HUES64 (cell line): ENCODE measurements at regions not wholly inside any gene's neighbourhood (a gene's known extent, or its start where the extent isn't known, plus 50 kb on each side); places are given as distances from the start of the nearest gene placed in this dataset.

Source experiments
- H3K27ac ChIP-seq: 2 replicates; pipeline ENCODE4 v1.7.0; 2013; ENCODE audit warnings: low read depth, low read length, inconsistent platforms
- H3K27me3 ChIP-seq: 2 replicates; pipeline ENCODE4 v1.6.1; 2013; ENCODE audit warnings: mild to moderate bottlenecking, low read length; ENCODE audit not compliant: insufficient read depth
- H3K36me3 ChIP-seq: 2 replicates; pipeline ENCODE4 v1.6.1; 2013; ENCODE audit warnings: mild to moderate bottlenecking, low read length; ENCODE audit not compliant: insufficient read depth
- H3K4me1 ChIP-seq: 2 replicates; pipeline ENCODE4 v1.6.1; 2013; ENCODE audit warnings: mild to moderate bottlenecking, low read length, moderate library complexity; ENCODE audit not compliant: insufficient read depth
- H3K4me3 ChIP-seq: 2 replicates; pipeline ENCODE4 v1.5.1; 2013; ENCODE audit warnings: mild to moderate bottlenecking, low read length, moderate library complexity
- H3K9ac ChIP-seq: 2 replicates; pipeline ENCODE4 v1.6.1; 2013; ENCODE audit warnings: mild to moderate bottlenecking, low read depth, low read length
- H3K9me3 ChIP-seq: 2 replicates; pipeline ENCODE4 v1.6.1; 2013; ENCODE audit warnings: low read depth, low read length; ENCODE audit not compliant: insufficient read depth
- WGBS: fragments of 150-250, 120-280 bp; methylation state at CpG from one replicate; pipeline ENCODE4 v1.1.7; 2013; ENCODE audit warnings: missing lambda C conversion rate; 5-methylcytosine and 5-hydroxymethylcytosine counted together

DNA sequence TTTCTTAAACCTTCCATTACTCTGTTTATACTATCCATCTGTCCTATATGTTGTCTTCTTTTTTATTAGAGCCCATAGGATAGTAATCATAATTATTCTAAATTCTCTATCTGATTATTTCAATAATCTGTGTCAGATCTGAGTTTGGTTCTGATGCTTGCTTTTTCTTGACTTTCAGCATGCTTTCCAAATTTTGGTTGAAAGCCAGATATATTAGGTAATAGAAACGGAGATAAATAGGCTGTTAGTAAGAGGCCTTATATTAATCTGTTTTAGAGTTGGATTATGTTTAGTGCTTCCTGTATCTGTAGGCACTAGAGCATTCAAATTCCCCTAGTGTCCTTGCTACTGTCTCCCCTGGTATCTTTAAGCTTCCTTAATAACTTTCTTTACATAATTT lies 939.9 kb upstream of the GHITM start:
- 97% methylated on average over 1 of the region's 1 CpG for WGBS
- Histone ChIP-seq H3K36me3 (no peaks in the 10 kb centered on the region), H3K9me3 (no peaks in the 10 kb centered on the region; the same call in 1 of the 2 replicates)

DNA sequence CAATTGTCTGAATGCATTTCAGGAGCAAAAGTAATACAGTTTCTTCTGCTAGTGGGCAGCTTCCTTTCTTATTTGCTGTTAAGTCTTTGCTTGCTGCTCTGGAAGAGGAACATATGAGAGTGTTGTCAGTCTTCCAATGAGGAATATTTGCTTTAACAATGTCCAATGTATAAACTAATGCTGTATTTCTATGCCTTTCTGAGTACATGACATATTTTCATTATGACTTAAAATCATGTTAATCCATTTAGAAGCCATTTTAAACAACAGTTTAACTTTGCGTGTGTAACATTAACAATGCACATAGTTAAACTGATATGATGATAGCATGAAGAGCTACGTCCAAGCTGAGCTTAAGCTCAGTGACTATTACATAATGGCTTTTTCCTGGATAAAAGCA lies 933.4 kb upstream of the GHITM start:
- Histone ChIP-seq H3K4me3 (no peak overlapping the region), H3K4me1 (peaks cover 16% of the 10 kb centered on the region), H3K9ac (no peak overlapping the region), H3K27ac (no peak overlapping the region), H3K27me3 (no peaks in the 10 kb centered on the region), H3K36me3 (no peaks in the 10 kb centered on the region), H3K9me3 (no peaks in the 10 kb centered on the region; the same call in 1 of the 2 replicates)
- 100% methylated on average over 1 of the region's 2 CpGs for WGBS

More for the DNA sequence above, 939.9 kb upstream of the GHITM start:
- Histone ChIP-seq H3K4me3 (no peak overlapping the region), H3K27me3 (no peaks in the 10 kb centered on the region), H3K4me1 (no peaks in the 10 kb centered on the region), H3K27ac (no peak overlapping the region), H3K9ac (no peak overlapping the region)

DNA sequence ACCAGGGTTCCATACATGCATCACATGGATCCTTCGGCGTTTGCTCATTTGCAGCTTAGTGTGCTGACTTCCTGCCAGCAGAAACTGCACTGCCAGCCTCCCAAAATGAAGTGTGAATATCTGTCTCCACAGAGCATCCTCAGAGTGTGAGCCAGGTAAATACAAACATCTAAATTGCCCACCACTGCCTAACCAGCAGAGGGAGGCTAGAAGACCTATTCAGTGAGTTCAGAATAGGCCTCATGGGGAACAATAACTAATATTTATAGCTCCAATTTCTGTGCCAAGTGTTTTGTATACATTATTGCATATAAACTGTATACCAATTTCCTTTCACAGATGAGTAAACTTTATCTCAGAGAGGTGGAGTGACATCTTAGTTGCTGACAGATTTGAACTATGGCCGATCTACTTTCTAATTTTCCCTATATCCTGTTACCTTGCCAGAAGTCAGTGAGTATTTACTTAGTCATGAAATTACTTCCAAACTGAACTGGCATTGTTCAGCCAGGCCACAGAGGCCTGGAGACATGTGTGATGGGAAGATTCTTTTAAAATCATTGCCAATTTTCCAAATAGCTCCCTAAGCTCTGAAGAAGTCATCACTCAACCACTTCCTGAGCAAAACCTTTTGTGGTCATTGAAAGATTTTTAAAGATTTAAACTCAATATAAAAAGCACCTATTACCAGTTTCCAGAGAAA lies 926.5 kb upstream of the GHITM start:
- Histone ChIP-seq H3K9ac (no peak overlapping the region), H3K4me1 (peaks cover 26% of the 10 kb centered on the region), H3K27me3 (no peaks in the 10 kb centered on the region), H3K4me3 (no peak overlapping the region), H3K27ac (no peak overlapping the region), H3K9me3 (no peaks in the 10 kb centered on the region), H3K36me3 (no peaks in the 10 kb centered on the region)
- 96% methylated on average over 3 of the region's 3 CpGs for WGBS

DNA sequence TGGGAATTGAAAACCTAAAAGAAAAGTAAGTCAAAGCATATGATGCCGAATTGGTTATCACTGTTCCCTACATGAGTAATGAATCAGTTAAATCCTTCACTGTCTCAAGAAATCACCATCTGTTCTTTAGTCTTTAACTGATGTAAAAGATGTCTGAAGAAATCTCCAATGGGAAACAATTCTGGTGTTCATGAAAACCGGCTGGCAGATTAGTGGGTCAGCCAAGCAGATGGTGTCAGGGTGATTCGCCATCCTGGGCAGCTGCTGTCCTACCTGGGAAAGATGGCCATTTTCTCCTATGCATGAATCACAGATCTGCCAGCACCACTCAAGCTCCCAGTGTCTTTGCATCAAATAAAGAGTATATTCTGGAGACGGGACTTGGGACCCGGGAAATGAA lies 925.2 kb upstream of the GHITM start:
- Histone ChIP-seq H3K4me1 (peaks cover 26% of the 10 kb centered on the region), H3K9ac (no peak overlapping the region), H3K4me3 (no peak overlapping the region), H3K27me3 (no peaks in the 10 kb centered on the region), H3K36me3 (no peaks in the 10 kb centered on the region), H3K27ac (no peak overlapping the region), H3K9me3 (no peaks in the 10 kb centered on the region)
- WGBS: 96% methylated on average over 5 of the region's 5 CpGs

DNA sequence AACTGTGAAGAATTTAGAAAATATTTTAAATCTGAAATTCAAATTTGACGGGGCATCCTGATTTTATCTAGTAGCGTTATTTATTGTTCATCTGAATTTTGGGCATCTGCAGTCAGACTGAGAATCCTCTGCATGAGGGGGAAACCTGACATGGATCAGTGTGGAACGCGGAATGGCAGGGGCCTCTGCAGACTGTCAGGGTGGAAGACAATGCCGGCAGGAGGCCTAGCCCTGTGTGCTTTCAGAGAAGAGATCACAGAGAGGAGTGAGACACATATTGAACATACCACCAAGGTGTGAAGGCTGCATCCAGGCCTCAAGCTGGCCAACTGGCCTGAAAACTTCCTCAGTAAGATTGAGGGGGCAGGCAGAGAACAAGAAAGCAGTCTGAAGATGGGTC lies 921.1 kb upstream of the GHITM start:
- no peak overlapping the region for H3K4me3 ChIP-seq
- H3K9me3 ChIP-seq: no peaks in the 10 kb centered on the region
- no peaks in the 10 kb centered on the region for H3K4me1 ChIP-seq
- WGBS: 81% methylated on average over 5 of the region's 5 CpGs
- H3K36me3 ChIP-seq: no peaks in the 10 kb centered on the region
- H3K9ac ChIP-seq: no peak overlapping the region
- H3K27ac ChIP-seq: no peak overlapping the region
- no peaks in the 10 kb centered on the region for H3K27me3 ChIP-seq

DNA sequence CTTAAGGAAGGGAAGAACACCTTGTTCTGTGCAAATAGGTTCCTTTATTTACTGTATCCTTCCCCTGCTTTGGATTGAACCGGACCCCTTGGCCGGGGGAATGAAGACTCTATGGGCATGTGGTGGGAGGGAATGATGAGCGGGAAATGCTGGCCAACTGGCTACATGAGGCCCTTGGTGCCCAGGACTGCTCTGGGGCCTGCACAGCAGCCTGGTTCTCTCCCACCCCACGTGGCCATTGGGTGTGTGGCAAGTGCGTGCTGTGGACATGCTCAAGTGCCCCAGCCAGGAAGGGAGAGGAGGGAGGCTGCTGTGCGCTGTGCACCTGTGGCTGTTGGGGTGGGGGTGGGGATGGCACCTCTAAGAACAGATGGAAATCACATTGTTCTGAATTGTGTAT lies 917.0 kb upstream of the GHITM start:
- H3K9ac ChIP-seq: no peak overlapping the region
- no peaks in the 10 kb centered on the region for H3K36me3 ChIP-seq
- no peak overlapping the region for H3K4me3 ChIP-seq
- no peak overlapping the region for H3K27ac ChIP-seq
- H3K9me3 ChIP-seq: no peaks in the 10 kb centered on the region
- WGBS: 95% methylated on average over 6 of the region's 6 CpGs
- no peaks in the 10 kb centered on the region for H3K27me3 ChIP-seq
- no peaks in the 10 kb centered on the region for H3K4me1 ChIP-seq

DNA sequence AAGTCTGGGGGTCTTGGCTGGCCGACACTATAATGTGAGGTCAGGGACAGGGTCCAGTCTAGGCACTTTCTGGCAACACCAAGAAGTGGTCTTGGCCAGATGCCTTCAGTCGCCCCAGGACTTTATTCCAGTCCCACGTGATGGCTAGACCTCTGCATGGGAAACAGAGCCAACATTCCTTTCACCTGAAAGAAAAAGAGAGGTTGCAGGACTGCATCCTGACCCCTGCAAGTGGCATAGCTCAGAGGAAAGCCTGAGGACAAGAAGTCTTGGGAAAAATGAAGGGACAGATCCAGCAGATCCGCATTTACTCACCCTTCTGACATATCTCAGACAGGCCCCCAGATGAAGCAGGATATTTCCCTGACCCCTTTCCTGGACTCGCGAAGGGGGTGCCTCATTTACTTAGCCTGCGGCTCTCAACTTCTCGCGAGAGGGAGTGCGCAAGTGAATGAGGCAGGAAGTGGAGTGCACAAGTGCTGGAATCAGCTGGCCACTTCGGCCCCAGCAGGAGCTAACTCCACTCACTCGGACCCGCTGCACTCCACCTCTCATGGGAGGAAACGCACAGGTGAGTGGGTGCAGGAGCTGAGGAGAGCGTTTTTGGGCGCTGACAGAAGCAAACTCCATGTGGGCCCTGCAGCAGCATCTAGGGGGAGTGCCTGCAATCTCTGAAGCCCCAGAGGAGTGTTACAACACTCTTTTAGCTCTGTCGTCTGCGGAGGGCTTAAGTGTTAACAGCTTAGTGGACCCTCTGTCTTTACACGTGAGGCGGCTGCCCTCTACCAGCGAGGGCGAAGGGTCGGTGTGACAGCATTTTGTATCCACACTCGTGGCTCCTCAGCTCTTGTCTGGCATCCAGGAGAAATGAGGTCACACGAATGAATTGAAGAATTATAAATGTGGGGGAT lies 916.2 kb upstream of the GHITM start:
- H3K9ac ChIP-seq: no peak overlapping the region

DNA sequence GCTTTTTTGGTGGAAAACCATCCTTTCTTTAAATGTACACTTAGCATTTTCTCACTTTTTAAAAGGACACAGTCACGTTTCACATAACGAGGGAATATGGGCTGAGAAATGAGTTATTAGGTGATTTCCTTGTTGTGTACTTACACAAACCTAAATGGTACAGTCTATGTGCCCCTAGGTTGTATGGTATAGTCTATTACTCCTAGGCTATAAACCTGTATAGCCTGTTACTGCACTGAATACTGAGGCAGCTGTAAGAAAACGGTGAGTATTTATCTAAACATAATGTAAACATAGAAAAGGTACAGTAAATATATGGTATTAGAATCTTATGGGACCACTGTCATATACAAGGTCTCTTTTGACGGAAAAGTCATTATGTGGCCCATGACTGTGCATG lies 913.5 kb upstream of the GHITM start:
- Histone ChIP-seq H3K4me1 (no peaks in the 10 kb centered on the region), H3K36me3 (no peaks in the 10 kb centered on the region), H3K9me3 (no peaks in the 10 kb centered on the region), H3K4me3 (no peak overlapping the region), H3K27me3 (no peaks in the 10 kb centered on the region), H3K27ac (no peak overlapping the region), H3K9ac (no peak overlapping the region)
- 90% methylated on average over 2 of the region's 4 CpGs for WGBS

More for the DNA sequence above, 916.2 kb upstream of the GHITM start:
- H3K36me3 ChIP-seq: no peaks in the 10 kb centered on the region
- H3K9me3 ChIP-seq: no peaks in the 10 kb centered on the region
- H3K4me3 ChIP-seq: no peak overlapping the region
- H3K27me3 ChIP-seq: no peaks in the 10 kb centered on the region
- 89% methylated on average over 25 of the region's 25 CpGs for WGBS
- no peak overlapping the region for H3K27ac ChIP-seq
- no peaks in the 10 kb centered on the region for H3K4me1 ChIP-seq

DNA sequence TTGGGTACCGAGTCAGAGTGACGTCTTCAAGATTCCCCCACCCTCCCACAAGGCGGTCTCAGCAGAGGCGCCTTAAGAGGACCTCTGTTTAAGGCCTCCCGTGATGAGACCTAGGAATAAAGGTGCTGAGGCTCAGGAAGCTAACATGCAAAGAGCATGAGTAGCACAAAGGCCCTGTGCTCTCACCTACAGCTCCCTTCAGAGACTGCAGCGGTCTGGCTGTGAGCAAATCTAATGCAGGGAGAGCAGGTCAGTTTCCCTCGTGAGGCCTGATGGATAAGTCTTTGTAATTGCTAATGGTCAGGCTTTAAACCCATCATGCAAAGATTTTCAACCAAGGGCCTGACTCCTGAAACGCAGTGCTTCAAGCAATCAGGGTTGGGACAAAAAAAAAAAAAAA lies 909.3 kb upstream of the GHITM start:
- Histone ChIP-seq H3K9ac (no peak overlapping the region), H3K27ac (no peak overlapping the region), H3K4me1 (no peaks in the 10 kb centered on the region), H3K4me3 (no peak overlapping the region), H3K27me3 (no peaks in the 10 kb centered on the region), H3K36me3 (no peaks in the 10 kb centered on the region), H3K9me3 (no peaks in the 10 kb centered on the region)
- 62% methylated on average over 6 of the region's 8 CpGs for WGBS

DNA sequence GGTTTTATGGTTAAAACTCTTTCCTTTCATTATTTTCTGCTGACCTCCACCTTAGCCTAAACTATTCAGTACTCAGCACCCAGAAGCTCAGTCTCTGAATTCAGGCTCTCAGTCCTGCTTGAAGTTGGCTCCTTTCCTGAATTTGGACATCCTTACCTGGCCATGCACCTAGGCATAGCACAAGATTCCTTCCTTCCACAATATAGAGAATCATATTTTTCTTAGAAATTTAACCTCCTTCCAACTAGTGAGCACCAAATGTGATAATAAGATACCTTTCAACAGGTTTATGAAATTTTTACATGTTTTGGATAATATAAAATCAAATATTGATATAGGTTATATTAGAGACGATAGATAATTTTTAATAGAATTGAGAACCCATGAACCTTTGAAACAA lies 905.6 kb upstream of the GHITM start:
- Histone ChIP-seq H3K4me1 (no peaks in the 10 kb centered on the region), H3K27ac (no peak overlapping the region), H3K9me3 (no peaks in the 10 kb centered on the region), H3K36me3 (no peaks in the 10 kb centered on the region), H3K27me3 (no peaks in the 10 kb centered on the region), H3K9ac (no peak overlapping the region), H3K4me3 (no peak overlapping the region)
- WGBS: no CpG with 5 or more reads among the region's 1 CpG

DNA sequence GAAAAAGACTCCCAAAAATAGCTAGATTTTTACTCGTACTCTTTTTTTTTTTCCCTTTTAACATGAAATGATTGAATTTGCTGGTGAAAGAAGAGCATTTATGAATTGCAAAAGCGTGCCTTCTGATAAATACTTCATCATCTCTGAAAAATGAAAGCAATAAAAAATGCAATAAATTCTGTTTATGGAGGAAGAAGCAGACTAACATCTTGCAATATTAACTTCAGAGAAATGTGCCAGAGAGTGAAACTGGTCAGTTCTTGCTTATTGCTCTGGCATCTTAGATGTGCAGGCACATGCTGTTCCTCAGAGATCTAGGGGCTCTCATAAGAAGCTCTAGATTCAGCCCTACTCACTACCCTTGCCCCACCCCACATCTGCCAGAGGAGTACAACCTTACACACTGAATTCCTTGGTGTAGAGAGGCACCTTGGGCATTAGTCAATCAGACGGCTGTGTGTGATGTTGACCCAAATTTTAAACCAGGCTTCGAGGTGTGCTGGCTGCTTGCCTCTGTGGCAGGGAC lies 891.1 kb upstream of the GHITM start:
- no peak overlapping the region for H3K27ac ChIP-seq
- no peaks in the 10 kb centered on the region for H3K36me3 ChIP-seq
- H3K4me1 ChIP-seq: no peaks in the 10 kb centered on the region
- H3K9ac ChIP-seq: no peak overlapping the region
- peaks cover 7% of the 10 kb centered on the region; the same call in 1 of the 2 replicates for H3K9me3 ChIP-seq
- no peaks in the 10 kb centered on the region for H3K27me3 ChIP-seq
- H3K4me3 ChIP-seq: no peak overlapping the region
- WGBS: 90% methylated on average over 2 of the region's 4 CpGs
